Fibroblast of lung (primary cell): ENCODE measurements at regions not wholly inside any gene's neighbourhood (a gene's known extent, or its start where the extent isn't known, plus 50 kb on each side); places are given as distances from the start of the nearest gene placed in this dataset.
"Not testable (repeated sequence)": the region's sequence is repeated elsewhere in the genome, so short reads cannot be mapped to it uniquely, and the experiment has no call there.

Experiments
- DNase-seq, 2 donors: peaks; one replicate each; pipeline versions ENCODE4 v3.0.0 to v3.0.0-alpha.2; 2010; ENCODE audit warnings: low read depth in 2 of 2
- H2AFZ ChIP-seq: 2 replicates; pipeline ENCODE4 v1.5.1; 2012; ENCODE audit warnings: low read length, control low read depth, inconsistent platforms
- H3K27ac ChIP-seq: 2 replicates; pipeline ENCODE4 v1.5.1; 2011; ENCODE audit warnings: low read length, control low read depth; ENCODE audit not compliant: insufficient read depth
- H3K27me3 ChIP-seq: 2 replicates; pipeline ENCODE4 v1.5.1; 2011; ENCODE audit warnings: mild to moderate bottlenecking, low read length; ENCODE audit not compliant: control insufficient read depth, insufficient read depth
- H3K36me3 ChIP-seq: 2 replicates; pipeline ENCODE4 v1.5.1; 2011; ENCODE audit warnings: low read length; ENCODE audit not compliant: control insufficient read depth, insufficient read depth
- H3K4me1 ChIP-seq: 2 replicates; pipeline ENCODE4 v1.5.1; 2011; ENCODE audit warnings: low read length; ENCODE audit not compliant: control insufficient read depth, insufficient read depth; ENCODE audit errors: extremely low read depth
- H3K4me2 ChIP-seq: 2 replicates; pipeline ENCODE4 v1.5.1; 2011; ENCODE audit warnings: low read length, control low read depth; ENCODE audit not compliant: insufficient read depth; ENCODE audit errors: extremely low read depth
- H3K4me3 ChIP-seq, 4 experiments: fragments of 200-600 bp in 1 of 4; sonication (generic) in 1 of 4; replicated peaks in 1 of 4; 2 replicates each; pipeline ENCODE4 v1.5.1; 2011 to 2016; ENCODE audit warnings: low read length in 4 of 4, low read depth in 3 of 4, mild to moderate bottlenecking in 3 of 4, control low read depth in 2 of 4, inconsistent platforms in 1 of 4, mixed read lengths in 1 of 4; ENCODE audit not compliant: insufficient read depth in 1 of 4; ENCODE audit errors: control extremely low read depth in 1 of 4
- H3K79me2 ChIP-seq: 2 replicates; pipeline ENCODE4 v1.5.1; 2012; ENCODE audit warnings: mild to moderate bottlenecking, low read length, inconsistent platforms; ENCODE audit not compliant: control insufficient read depth, insufficient read depth
- H3K9ac ChIP-seq: 2 replicates; pipeline ENCODE4 v1.5.1; 2011; ENCODE audit warnings: mild to moderate bottlenecking, low read length, control low read depth; ENCODE audit not compliant: insufficient read depth
- H3K9me3 ChIP-seq: 2 replicates; pipeline ENCODE4 v1.5.1; 2012; ENCODE audit warnings: low read depth, low read length; ENCODE audit not compliant: control insufficient read depth, insufficient read depth
- H4K20me1 ChIP-seq: 2 replicates; pipeline ENCODE4 v1.5.1; 2011; ENCODE audit warnings: low read length; ENCODE audit not compliant: control insufficient read depth, insufficient read depth; ENCODE audit errors: extremely low read depth

DNA sequence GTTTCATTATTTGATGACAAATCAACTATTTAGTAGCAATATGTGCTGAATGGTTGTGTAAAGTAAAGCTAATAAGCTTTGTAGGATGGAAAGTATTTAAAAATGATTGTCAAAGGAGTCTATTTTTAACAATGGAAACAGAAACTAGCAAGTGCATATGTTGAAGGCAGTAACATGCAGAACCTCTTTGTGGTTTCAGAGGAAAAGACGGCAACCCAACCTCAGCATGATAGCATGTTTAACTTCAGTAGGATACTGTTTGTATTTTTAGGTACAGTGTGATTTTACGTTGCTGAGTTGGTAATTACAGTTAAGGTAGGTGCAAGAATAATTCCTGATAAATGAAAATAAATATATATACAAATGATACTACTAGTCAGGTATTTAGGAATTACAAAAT, 545.4 kb downstream of the CDY1 start:
- H2AFZ ChIP-seq, DNase-seq, H3K4me2 ChIP-seq, H3K9me3 ChIP-seq, H3K36me3 ChIP-seq, H3K27me3 ChIP-seq, H3K4me3 ChIP-seq, H3K9ac ChIP-seq, H3K4me1 ChIP-seq, H3K79me2 ChIP-seq, H3K27ac ChIP-seq, H4K20me1 ChIP-seq: not testable (repeated sequence)

DNA sequence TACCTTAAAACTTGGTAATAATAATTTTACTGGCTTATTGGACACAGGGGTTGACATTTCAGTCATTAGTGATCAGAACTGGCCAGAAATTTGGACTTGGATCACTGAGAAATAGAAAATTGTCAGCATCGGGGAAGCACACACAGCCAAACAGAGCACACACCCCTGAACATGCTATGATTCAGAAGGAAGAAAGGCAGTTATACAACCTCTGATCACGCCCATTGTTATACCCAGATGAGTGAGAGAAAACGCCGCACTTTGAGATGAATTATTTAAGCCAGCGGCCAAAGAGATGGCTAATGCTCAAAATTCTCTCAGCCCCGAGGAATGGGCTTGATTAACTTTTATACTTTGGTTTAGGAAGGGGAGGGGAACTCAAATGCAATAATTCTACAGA, 557.4 kb downstream of the CDY1 start:
- H3K79me2 ChIP-seq, H3K9me3 ChIP-seq, H3K27me3 ChIP-seq, DNase-seq, H3K36me3 ChIP-seq, H3K27ac ChIP-seq, H3K4me3 ChIP-seq, H3K9ac ChIP-seq, H4K20me1 ChIP-seq, H3K4me1 ChIP-seq, H2AFZ ChIP-seq, H3K4me2 ChIP-seq: not testable (repeated sequence)

DNA sequence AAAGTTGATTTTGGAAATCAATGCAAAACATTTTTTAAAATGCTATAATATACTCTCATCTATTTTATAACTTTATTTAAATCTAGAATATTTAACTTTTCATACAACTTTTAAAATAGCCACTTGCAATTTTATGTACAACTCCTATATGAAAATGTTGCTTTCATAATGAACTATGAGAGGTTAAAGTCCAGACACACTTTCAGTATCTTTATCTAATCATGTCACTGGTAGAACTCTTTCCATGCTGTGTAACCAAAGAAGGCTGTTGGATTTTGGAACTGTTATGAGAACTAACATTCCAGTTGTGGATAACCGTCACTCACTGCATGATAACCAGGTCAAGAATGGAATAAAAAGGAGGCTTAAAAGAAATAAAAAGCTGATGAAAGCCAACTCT, 603.1 kb downstream of the CDY1 start:
- not testable (repeated sequence) for H3K79me2 ChIP-seq, H3K9ac ChIP-seq, H3K4me3 ChIP-seq, H3K36me3 ChIP-seq, H3K4me2 ChIP-seq, DNase-seq, H3K4me1 ChIP-seq, H2AFZ ChIP-seq, H3K27me3 ChIP-seq, H3K9me3 ChIP-seq, H4K20me1 ChIP-seq, H3K27ac ChIP-seq

DNA sequence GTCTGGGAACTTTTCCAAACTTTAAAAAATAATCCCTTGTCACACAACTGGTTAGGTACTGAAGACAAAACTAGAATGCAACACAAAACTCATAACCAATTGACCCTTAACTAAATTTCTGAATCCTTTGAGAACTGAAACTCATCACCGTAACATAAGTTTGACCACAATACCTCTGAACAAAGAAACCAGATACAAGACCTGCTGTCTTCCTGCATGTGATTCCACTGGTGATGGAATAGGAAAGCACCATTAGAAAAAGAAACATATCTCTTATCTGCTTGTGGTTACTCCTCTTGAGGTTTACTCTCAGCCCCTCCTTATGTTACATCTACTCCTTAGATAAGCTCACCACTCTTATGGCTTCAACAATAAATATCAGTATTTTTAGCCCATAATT, 603.6 kb downstream of the CDY1 start:
- H3K4me3 ChIP-seq, H3K4me2 ChIP-seq, H3K9ac ChIP-seq, H3K4me1 ChIP-seq, H3K27me3 ChIP-seq, H3K9me3 ChIP-seq, H2AFZ ChIP-seq, DNase-seq, H3K36me3 ChIP-seq, H4K20me1 ChIP-seq, H3K79me2 ChIP-seq, H3K27ac ChIP-seq: not testable (repeated sequence)

DNA sequence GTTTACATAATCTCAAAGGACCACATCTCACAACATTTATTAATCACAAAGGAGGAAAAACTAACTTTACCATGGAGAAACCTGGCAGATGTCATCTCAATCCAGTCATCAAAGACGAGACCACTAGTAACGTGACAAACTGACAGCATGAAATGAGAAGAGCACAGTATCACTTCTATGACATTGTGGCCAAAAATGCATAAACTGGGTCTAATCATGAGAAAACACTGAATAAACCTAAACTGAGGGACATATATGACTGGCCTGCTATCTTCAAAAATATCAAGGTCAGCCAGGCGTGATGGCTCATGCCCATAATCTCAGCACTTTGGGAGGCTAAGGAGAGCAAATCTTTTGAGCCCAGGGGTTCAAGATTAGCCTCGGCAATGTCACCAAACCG, 619.0 kb downstream of the CDY1 start:
- DNase-seq, H2AFZ ChIP-seq, H3K36me3 ChIP-seq, H3K9ac ChIP-seq, H3K4me1 ChIP-seq, H3K9me3 ChIP-seq, H3K4me2 ChIP-seq, H3K27ac ChIP-seq, H4K20me1 ChIP-seq, H3K4me3 ChIP-seq, H3K79me2 ChIP-seq, H3K27me3 ChIP-seq: not testable (repeated sequence)

DNA sequence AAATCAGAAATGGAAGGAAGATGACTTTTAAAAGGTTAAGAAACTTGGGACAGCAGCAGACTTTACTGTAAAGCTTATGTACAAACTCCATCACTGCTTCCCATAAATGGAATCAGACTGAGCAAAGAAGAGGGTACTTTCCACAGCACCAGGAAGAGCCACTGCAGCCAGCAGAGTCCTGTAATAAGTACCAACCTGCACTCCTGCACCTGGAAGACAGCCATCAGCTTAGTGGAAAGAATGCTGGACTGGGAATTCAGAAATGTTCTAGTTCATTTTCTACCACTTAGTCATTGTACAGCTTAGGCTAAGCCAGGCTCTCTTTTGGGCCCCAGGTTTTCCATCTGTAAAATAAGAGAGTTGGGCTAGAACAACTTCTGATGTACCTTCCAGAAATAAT, 632.3 kb downstream of the CDY1 start:
- H3K9me3 ChIP-seq, H3K4me2 ChIP-seq, DNase-seq, H4K20me1 ChIP-seq, H2AFZ ChIP-seq, H3K27ac ChIP-seq, H3K79me2 ChIP-seq, H3K4me3 ChIP-seq, H3K9ac ChIP-seq, H3K36me3 ChIP-seq, H3K27me3 ChIP-seq, H3K4me1 ChIP-seq: not testable (repeated sequence)

DNA sequence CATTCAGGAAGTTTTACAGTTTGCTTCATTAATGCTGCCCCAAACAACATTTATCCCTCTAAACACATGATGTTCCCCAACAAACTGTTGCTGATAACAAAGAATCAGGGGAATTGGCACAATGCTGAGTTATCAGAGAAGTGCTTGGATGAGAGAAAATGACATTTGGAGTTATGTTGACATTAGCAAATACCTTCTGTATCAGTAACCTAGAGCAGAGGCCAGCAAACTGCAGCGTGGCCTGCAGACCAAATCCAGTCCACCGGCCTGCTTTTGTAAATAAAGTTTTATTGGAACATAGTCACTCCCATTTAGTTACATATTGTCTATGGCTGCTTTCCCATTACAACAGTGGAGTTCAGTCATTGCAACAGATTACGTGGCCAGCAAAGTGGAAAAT, 643.5 kb downstream of the CDY1 start:
- H3K9me3 ChIP-seq, H4K20me1 ChIP-seq, H3K4me2 ChIP-seq, H3K79me2 ChIP-seq, H2AFZ ChIP-seq, H3K9ac ChIP-seq, H3K27me3 ChIP-seq, H3K27ac ChIP-seq, H3K36me3 ChIP-seq, DNase-seq, H3K4me1 ChIP-seq, H3K4me3 ChIP-seq: not testable (repeated sequence)
